ENCODE measurements at regions not wholly inside any gene's neighbourhood (a gene's known extent, or its start where the extent isn't known, plus 50 kb on each side); places are given as distances from the start of the nearest gene placed in this dataset.

DNA sequence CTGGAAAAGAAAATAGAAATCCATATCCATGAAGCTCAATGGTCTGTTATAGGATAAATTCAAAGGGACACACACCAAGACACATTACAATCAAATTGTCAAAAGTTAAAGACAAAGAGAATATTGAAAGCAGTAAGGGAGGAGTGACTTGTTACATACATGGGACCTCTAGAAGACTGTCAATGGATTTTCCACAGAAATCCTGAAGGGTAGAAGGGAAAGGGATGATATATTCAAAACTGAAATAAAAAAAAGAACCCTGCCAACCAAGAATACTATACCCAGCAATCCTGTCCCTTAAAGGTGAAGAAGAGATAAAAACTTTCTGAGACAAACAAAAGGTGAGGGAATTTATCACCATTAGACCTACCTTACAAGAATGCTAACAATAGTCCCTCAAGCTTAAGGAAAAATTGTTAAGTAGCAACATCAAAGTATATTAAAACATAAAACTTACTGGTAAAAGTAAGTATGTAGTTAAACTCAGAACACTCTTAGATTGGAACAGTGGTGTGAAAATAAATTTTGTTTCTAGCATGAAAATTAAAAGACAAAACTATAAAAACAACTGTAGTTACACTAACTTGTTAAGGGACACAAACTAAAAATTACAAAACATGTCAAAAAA, 103.2 kb upstream of the APP start:
- TF ChIP-seq ZNF565 (CRISPR knock-in tag; conservative IDR thresholded peaks at IDR 0.05; ENCODE audit: low read depth): no peak
- TF ChIP-seq BACH2 (CRISPR knock-in tag; IDR thresholded peaks at IDR 0.05; ENCODE audit: borderline replicate concordance): no peak
- ATAC-seq: no peak

DNA sequence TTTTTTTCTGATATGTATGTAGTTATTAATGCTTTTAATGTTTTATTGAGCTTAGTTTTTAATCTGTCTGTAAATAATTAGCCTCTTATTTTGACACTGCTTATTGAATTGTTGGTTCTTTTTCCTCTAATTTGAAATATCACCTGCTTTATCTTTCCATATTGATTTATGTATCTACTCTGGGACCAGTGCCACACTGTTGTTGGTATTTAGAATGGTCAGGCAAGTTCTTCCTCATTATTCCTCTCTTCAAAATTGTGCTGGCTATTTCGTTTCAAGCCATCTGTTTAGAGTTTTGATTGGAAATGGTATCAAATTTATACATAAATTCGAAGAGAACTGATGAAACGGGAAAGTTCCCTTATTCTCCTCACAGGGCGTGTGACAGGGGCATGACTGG, 96.8 kb upstream of the APP start:
- no peak for TF ChIP-seq PPARA (CRISPR knock-in tag; IDR thresholded peaks at IDR 0.05; ENCODE audit: borderline replicate concordance)
- TF ChIP-seq ARNTL (CRISPR knock-in tag; IDR thresholded peaks at IDR 0.05; ENCODE audit: borderline replicate concordance, low read depth): no peak
- TF ChIP-seq ZC3H10 (CRISPR knock-in tag; IDR thresholded peaks at IDR 0.05): no peak
- TF ChIP-seq, protein P1, sequence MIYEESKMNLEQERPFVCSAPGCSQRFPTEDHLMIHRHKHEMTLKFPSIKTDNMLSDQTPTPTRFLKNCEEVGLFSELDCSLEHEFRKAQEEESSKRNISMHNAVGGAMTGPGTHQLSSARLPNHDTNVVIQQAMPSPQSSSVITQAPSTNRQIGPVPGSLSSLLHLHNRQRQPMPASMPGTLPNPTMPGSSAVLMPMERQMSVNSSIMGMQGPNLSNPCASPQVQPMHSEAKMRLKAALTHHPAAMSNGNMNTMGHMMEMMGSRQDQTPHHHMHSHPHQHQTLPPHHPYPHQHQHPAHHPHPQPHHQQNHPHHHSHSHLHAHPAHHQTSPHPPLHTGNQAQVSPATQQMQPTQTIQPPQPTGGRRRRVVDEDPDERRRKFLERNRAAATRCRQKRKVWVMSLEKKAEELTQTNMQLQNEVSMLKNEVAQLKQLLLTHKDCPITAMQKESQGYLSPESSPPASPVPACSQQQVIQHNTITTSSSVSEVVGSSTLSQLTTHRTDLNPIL (CRISPR knock-in tag; IDR thresholded peaks at IDR 0.05; ENCODE audit: low read depth): no peak
- TF ChIP-seq, protein P2, sequence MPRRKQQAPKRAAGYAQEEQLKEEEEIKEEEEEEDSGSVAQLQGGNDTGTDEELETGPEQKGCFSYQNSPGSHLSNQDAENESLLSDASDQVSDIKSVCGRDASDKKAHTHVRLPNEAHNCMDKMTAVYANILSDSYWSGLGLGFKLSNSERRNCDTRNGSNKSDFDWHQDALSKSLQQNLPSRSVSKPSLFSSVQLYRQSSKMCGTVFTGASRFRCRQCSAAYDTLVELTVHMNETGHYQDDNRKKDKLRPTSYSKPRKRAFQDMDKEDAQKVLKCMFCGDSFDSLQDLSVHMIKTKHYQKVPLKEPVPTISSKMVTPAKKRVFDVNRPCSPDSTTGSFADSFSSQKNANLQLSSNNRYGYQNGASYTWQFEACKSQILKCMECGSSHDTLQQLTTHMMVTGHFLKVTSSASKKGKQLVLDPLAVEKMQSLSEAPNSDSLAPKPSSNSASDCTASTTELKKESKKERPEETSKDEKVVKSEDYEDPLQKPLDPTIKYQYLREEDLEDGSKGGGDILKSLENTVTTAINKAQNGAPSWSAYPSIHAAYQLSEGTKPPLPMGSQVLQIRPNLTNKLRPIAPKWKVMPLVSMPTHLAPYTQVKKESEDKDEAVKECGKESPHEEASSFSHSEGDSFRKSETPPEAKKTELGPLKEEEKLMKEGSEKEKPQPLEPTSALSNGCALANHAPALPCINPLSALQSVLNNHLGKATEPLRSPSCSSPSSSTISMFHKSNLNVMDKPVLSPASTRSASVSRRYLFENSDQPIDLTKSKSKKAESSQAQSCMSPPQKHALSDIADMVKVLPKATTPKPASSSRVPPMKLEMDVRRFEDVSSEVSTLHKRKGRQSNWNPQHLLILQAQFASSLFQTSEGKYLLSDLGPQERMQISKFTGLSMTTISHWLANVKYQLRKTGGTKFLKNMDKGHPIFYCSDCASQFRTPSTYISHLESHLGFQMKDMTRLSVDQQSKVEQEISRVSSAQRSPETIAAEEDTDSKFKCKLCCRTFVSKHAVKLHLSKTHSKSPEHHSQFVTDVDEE (CRISPR knock-in tag; IDR thresholded peaks at IDR 0.05): no peak
- no peak for TF ChIP-seq RARB (CRISPR knock-in tag; IDR thresholded peaks at IDR 0.05)
- no peak for TF ChIP-seq ESRRG (CRISPR knock-in tag; IDR thresholded peaks at IDR 0.05)
- TF ChIP-seq, protein P3, sequence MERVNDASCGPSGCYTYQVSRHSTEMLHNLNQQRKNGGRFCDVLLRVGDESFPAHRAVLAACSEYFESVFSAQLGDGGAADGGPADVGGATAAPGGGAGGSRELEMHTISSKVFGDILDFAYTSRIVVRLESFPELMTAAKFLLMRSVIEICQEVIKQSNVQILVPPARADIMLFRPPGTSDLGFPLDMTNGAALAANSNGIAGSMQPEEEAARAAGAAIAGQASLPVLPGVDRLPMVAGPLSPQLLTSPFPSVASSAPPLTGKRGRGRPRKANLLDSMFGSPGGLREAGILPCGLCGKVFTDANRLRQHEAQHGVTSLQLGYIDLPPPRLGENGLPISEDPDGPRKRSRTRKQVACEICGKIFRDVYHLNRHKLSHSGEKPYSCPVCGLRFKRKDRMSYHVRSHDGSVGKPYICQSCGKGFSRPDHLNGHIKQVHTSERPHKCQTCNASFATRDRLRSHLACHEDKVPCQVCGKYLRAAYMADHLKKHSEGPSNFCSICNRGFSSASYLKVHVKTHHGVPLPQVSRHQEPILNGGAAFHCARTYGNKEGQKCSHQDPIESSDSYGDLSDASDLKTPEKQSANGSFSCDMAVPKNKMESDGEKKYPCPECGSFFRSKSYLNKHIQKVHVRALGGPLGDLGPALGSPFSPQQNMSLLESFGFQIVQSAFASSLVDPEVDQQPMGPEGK (CRISPR knock-in tag; IDR thresholded peaks at IDR 0.05; ENCODE audit: borderline replicate concordance): no peak
- TF ChIP-seq TCF4 (CRISPR knock-in tag; IDR thresholded peaks at IDR 0.05; ENCODE audit: borderline replicate concordance): no peak
- no peak for TF ChIP-seq ZFP3 (CRISPR knock-in tag; IDR thresholded peaks at IDR 0.05)
- TF ChIP-seq ZNF70 (CRISPR knock-in tag; IDR thresholded peaks at IDR 0.05): no peak
- TF ChIP-seq, protein P4, sequence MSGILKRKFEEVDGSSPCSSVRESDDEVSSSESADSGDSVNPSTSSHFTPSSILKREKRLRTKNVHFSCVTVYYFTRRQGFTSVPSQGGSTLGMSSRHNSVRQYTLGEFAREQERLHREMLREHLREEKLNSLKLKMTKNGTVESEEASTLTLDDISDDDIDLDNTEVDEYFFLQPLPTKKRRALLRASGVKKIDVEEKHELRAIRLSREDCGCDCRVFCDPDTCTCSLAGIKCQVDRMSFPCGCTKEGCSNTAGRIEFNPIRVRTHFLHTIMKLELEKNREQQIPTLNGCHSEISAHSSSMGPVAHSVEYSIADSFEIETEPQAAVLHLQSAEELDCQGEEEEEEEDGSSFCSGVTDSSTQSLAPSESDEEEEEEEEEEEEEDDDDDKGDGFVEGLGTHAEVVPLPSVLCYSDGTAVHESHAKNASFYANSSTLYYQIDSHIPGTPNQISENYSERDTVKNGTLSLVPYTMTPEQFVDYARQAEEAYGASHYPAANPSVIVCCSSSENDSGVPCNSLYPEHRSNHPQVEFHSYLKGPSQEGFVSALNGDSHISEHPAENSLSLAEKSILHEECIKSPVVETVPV (CRISPR knock-in tag; IDR thresholded peaks at IDR 0.05): no peak
- no peak for ATAC-seq

DNA sequence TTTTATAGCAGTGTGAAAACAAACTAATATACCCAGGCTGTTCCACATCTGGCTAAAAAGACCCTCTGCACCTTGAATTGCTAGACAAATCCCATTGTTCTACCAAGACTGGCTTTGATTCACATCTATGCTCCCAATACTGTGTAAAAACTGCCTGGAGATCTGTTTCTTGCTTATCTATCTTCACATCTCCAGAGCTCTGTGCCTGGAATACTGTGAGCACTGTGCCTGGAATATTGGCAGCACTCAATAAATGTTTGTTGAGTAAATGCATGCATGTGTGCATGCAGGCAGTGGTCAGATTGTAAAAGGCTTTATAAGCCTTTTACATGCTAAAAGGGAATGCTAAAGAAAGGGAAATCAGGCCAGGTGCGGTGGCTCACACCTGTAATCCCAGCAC, 75.5 kb upstream of the APP start:
- TF ChIP-seq ZNF565 (CRISPR knock-in tag; conservative IDR thresholded peaks at IDR 0.05; ENCODE audit: low read depth) (no peak), ISL1 (CRISPR knock-in tag; IDR thresholded peaks at IDR 0.05) (no peak), PPARA (CRISPR knock-in tag; IDR thresholded peaks at IDR 0.05; ENCODE audit: borderline replicate concordance) (no peak), SNAI2 (CRISPR knock-in tag; IDR thresholded peaks at IDR 0.05) (no peak), ARNTL (CRISPR knock-in tag; IDR thresholded peaks at IDR 0.05; ENCODE audit: borderline replicate concordance, low read depth) (no peak), ZC3H10 (CRISPR knock-in tag; IDR thresholded peaks at IDR 0.05) (no peak), ZNF8 (CRISPR knock-in tag; IDR thresholded peaks at IDR 0.05) (no peak), RARB (CRISPR knock-in tag; IDR thresholded peaks at IDR 0.05) (no peak), OSR1 (CRISPR knock-in tag; IDR thresholded peaks at IDR 0.05) (no peak), ZFP3 (CRISPR knock-in tag; IDR thresholded peaks at IDR 0.05) (no peak)
- TF ChIP-seq, protein P5, sequence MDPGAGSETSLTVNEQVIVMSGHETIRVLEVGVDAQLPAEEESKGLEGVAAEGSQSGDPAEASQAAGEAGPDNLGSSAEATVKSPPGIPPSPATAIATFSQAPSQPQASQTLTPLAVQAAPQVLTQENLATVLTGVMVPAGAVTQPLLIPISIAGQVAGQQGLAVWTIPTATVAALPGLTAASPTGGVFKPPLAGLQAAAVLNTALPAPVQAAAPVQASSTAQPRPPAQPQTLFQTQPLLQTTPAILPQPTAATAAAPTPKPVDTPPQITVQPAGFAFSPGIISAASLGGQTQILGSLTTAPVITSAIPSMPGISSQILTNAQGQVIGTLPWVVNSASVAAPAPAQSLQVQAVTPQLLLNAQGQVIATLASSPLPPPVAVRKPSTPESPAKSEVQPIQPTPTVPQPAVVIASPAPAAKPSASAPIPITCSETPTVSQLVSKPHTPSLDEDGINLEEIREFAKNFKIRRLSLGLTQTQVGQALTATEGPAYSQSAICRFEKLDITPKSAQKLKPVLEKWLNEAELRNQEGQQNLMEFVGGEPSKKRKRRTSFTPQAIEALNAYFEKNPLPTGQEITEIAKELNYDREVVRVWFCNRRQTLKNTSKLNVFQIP (CRISPR knock-in tag; IDR thresholded peaks at IDR 0.05; ENCODE audit: borderline replicate concordance, low read depth): no peak
- TF ChIP-seq, protein P4 (CRISPR knock-in tag; IDR thresholded peaks at IDR 0.05): no peak
- no peak for ATAC-seq
